ENCODE measurements at regions not wholly inside any gene's neighbourhood (a gene's known extent, or its start where the extent isn't known, plus 50 kb on each side); places are given as distances from the start of the nearest gene placed in this dataset.

GRCh38 chr3:127482216-127483004 lies 108.1 kb downstream of the TPRA1 start:
- no peak for DNase-seq (ENCODE audit: low read depth in 1 of 2, low spot score in 1 of 2)
- in situ Hi-C loops (cut with HindIII; ENCODE audit: low pct_unique_long_range_greater_than_20kb, low sequenced_read_pairs): no loop called here
- TF ChIP-seq JUND (IDR thresholded peaks at IDR 0.05; ENCODE audit: low read depth): no peak

- in situ Hi-C loops (cut with HindIII; ENCODE audit: low pct_unique_long_range_greater_than_20kb, low sequenced_read_pairs): no loop called here
- no peak for DNase-seq (ENCODE audit: low read depth in 1 of 2, low spot score in 1 of 2)
- no peak for TF ChIP-seq JUND (IDR thresholded peaks at IDR 0.05; ENCODE audit: low read depth)
These were observed 110.2 kb downstream of the TPRA1 start for GRCh38 chr3:127480196-127480954.

GRCh38 chr3:127479449-127479848 lies 111.1 kb downstream of the TPRA1 start:
- DNase-seq (ENCODE audit: low read depth in 1 of 2, low spot score in 1 of 2): no peak
- in situ Hi-C loops (cut with HindIII; ENCODE audit: low pct_unique_long_range_greater_than_20kb, low sequenced_read_pairs): no loop called here
- no peak for TF ChIP-seq JUND (IDR thresholded peaks at IDR 0.05; ENCODE audit: low read depth)

- no peak for DNase-seq (ENCODE audit: low read depth in 1 of 2, low spot score in 1 of 2)
- TF ChIP-seq JUND (IDR thresholded peaks at IDR 0.05; ENCODE audit: low read depth): no peak
- in situ Hi-C loops (cut with HindIII; ENCODE audit: low pct_unique_long_range_greater_than_20kb, low sequenced_read_pairs): no loop called here
These were observed 111.6 kb downstream of the TPRA1 start for GRCh38 chr3:127478922-127479321.

GRCh38 chr3:127477396-127477795 lies 113.1 kb downstream of the TPRA1 start:
- no peak for DNase-seq (ENCODE audit: low read depth in 1 of 2, low spot score in 1 of 2)
- no peak for TF ChIP-seq JUND (IDR thresholded peaks at IDR 0.05; ENCODE audit: low read depth)
- in situ Hi-C loops (cut with HindIII; ENCODE audit: low pct_unique_long_range_greater_than_20kb, low sequenced_read_pairs): no loop called here

GRCh38 chr3:127476936-127477335 lies 113.6 kb downstream of the TPRA1 start:
- TF ChIP-seq JUND (IDR thresholded peaks at IDR 0.05; ENCODE audit: low read depth): no peak
- no peak for DNase-seq (ENCODE audit: low read depth in 1 of 2, low spot score in 1 of 2)
- in situ Hi-C loops (cut with HindIII; ENCODE audit: low pct_unique_long_range_greater_than_20kb, low sequenced_read_pairs): no loop called here

GRCh38 chr3:127475975-127476705 lies 114.4 kb downstream of the TPRA1 start:
- in situ Hi-C loops (cut with HindIII; ENCODE audit: low pct_unique_long_range_greater_than_20kb, low sequenced_read_pairs): no loop called here
- TF ChIP-seq JUND (IDR thresholded peaks at IDR 0.05; ENCODE audit: low read depth): no peak
- DNase-seq (ENCODE audit: low read depth in 1 of 2, low spot score in 1 of 2): no peak

- DNase-seq (ENCODE audit: low read depth in 1 of 2, low spot score in 1 of 2): no peak
- in situ Hi-C loops (cut with HindIII; ENCODE audit: low pct_unique_long_range_greater_than_20kb, low sequenced_read_pairs): no loop called here
- TF ChIP-seq JUND (IDR thresholded peaks at IDR 0.05; ENCODE audit: low read depth): no peak
These were observed 115.1 kb downstream of the TPRA1 start for GRCh38 chr3:127475391-127475790.

GRCh38 chr3:127473244-127474024 lies 117.1 kb downstream of the TPRA1 start:
- DNase-seq (ENCODE audit: low read depth in 1 of 2, low spot score in 1 of 2): peak in 1 of 2 experiments; percentile 27
- in situ Hi-C loops (cut with HindIII; ENCODE audit: low pct_unique_long_range_greater_than_20kb, low sequenced_read_pairs): no loop called here
- TF ChIP-seq JUND (IDR thresholded peaks at IDR 0.05; ENCODE audit: low read depth): no peak

- in situ Hi-C loops (cut with HindIII; ENCODE audit: low pct_unique_long_range_greater_than_20kb, low sequenced_read_pairs): no loop called here
- no peak for TF ChIP-seq JUND (IDR thresholded peaks at IDR 0.05; ENCODE audit: low read depth)
- no peak for DNase-seq (ENCODE audit: low read depth in 1 of 2, low spot score in 1 of 2)
These were observed 118.0 kb downstream of the TPRA1 start for GRCh38 chr3:127472506-127472905.

- no peak for DNase-seq (ENCODE audit: low read depth in 1 of 2, low spot score in 1 of 2)
- in situ Hi-C loops (cut with HindIII; ENCODE audit: low pct_unique_long_range_greater_than_20kb, low sequenced_read_pairs): no loop called here
- no peak for TF ChIP-seq JUND (IDR thresholded peaks at IDR 0.05; ENCODE audit: low read depth)
These were observed 119.4 kb downstream of the TPRA1 start for GRCh38 chr3:127471142-127471541.

GRCh38 chr3:127469760-127470159 lies 120.8 kb downstream of the TPRA1 start:
- no peak for DNase-seq (ENCODE audit: low read depth in 1 of 2, low spot score in 1 of 2)
- in situ Hi-C loops (cut with HindIII; ENCODE audit: low pct_unique_long_range_greater_than_20kb, low sequenced_read_pairs): no loop called here
- TF ChIP-seq JUND (IDR thresholded peaks at IDR 0.05; ENCODE audit: low read depth): no peak
